ENCODE measurements at regions not wholly inside any gene's neighbourhood (a gene's known extent, or its start where the extent isn't known, plus 50 kb on each side); places are given as distances from the start of the nearest gene placed in this dataset.

DNA sequence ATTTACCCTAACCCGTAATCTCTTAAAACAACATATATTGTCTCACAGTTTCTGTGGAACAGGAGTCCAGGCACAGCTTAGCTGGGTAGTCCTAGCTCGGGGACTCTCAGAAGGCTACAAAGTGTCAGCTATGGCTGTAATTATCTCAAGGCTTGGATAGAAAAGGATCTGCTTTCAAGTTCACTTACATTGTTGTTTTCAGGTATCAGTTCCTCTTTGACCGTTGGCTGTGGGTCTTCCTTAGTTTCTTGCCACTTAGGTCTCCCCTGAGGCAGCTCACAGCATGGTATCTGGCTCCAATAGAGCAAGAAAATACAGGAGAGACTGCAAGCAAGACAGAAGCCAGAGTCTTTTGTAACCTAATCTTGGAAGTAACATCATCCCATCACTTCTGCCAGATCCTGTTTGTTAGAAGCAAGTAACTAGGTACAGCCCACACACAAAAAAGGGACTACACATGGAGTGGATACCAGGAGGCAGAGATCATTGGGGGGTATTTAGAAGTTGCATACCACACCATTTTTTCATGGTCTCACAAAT, 137.0 kb downstream of the MAGEB5 start:
- peaks cover 1 to 5% of the 10 kb centered on the region in 2 donors for H3K9me3 Mint-ChIP-seq
- DNase-seq (no peak), ATAC-seq (replicated peaks in 1 of 2) (no peak)
- no peak overlapping the region for H3K27ac Mint-ChIP-seq
- no peak overlapping the region for H3K4me3 Mint-ChIP-seq
- no peaks in the 10 kb centered on the region for H3K4me1 Mint-ChIP-seq (ENCODE audit: low read depth)
- no peaks in the 10 kb centered on the region for H3K27me3 Mint-ChIP-seq (ENCODE audit: low read depth)
- H3K36me3 Mint-ChIP-seq (ENCODE audit: insufficient read depth in 2 of 2): no peaks in the 10 kb centered on the region

GRCh38 chrX:26347171-26347570, 131.2 kb downstream of the MAGEB5 start:
- ATAC-seq (replicated peaks in 1 of 2) (no peak), DNase-seq (no peak)
- no peaks in the 10 kb centered on the region for H3K4me1 Mint-ChIP-seq (ENCODE audit: low read depth)
- H3K27me3 Mint-ChIP-seq (ENCODE audit: low read depth): no peaks in the 10 kb centered on the region
- H3K27ac Mint-ChIP-seq: no peak overlapping the region
- H3K36me3 Mint-ChIP-seq (ENCODE audit: insufficient read depth in 2 of 2): peaks cover 0 to 2% of the 10 kb centered on the region in 2 donors
- peaks cover 2 to 4% of the 10 kb centered on the region in 2 donors for H3K9me3 Mint-ChIP-seq
- no peak overlapping the region for H3K4me3 Mint-ChIP-seq

- ATAC-seq (replicated peaks in 1 of 2) (no peak), DNase-seq (no peak)
- Mint-ChIP-seq H3K4me3 (no peak overlapping the region), H3K27ac (no peak overlapping the region), H3K4me1 (ENCODE audit: low read depth) (no peaks in the 10 kb centered on the region), H3K9me3 (peaks cover 6 to 7% of the 10 kb centered on the region in 2 donors), H3K36me3 (ENCODE audit: insufficient read depth in 2 of 2) (peaks cover 0 to 2% of the 10 kb centered on the region in 2 donors), H3K27me3 (ENCODE audit: low read depth) (no peaks in the 10 kb centered on the region)
These were observed 118.3 kb downstream of the MAGEB5 start for GRCh38 chrX:26334232-26334631.

DNA sequence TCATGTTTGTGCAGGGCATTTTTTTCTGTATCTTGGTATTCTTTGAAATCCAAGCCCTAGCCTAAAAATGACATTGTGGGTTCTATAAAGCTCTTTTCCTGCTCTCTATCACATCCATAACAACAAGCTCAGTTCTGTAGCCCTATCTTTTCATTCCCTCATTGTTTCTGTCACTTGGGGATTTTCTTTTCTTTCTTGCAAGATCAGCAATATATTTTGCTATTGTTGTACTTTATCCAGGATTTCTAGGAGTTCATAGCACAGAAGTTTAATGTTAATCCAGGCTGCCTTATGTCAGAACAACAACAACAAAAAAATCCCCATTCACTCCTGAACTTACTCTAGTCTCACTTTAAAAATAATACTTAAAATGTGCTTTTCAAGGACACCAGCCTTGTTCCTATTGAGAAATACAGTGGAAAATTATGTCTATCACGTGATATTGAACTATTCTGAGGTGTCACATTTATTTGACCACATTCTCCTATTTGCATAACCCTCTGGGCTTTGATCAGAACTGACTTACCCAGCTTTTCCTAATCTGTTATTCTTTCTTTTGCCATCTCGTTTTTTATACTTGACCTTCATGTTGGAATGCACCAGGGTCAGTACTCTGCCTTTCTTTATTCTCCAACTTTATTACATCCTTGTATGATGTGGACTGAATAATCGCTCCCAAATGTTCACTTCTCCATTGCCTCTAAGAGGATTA, 112.8 kb downstream of the MAGEB5 start:
- Mint-ChIP-seq H3K4me3 (no peak overlapping the region), H3K4me1 (ENCODE audit: low read depth) (no peaks in the 10 kb centered on the region), H3K9me3 (peaks cover 2 to 3% of the 10 kb centered on the region in 2 donors)

GRCh38 chrX:26309262-26309661, 93.3 kb downstream of the MAGEB5 start:
- no peaks in the 10 kb centered on the region for H3K4me1 Mint-ChIP-seq (ENCODE audit: low read depth)
- no peak overlapping the region for H3K27ac Mint-ChIP-seq
- no peaks in the 10 kb centered on the region for H3K27me3 Mint-ChIP-seq (ENCODE audit: low read depth)
- no peak for DNase-seq
- H3K36me3 Mint-ChIP-seq (ENCODE audit: insufficient read depth in 2 of 2): no peaks in the 10 kb centered on the region
- H3K9me3 Mint-ChIP-seq: no peaks in the 10 kb centered on the region
- H3K4me3 Mint-ChIP-seq: no peak overlapping the region
- no peak for ATAC-seq (replicated peaks in 1 of 2)

More for the DNA sequence above, 112.8 kb downstream of the MAGEB5 start:
- H3K36me3 Mint-ChIP-seq (ENCODE audit: insufficient read depth in 2 of 2): no peaks in the 10 kb centered on the region
- H3K27me3 Mint-ChIP-seq (ENCODE audit: low read depth): no peaks in the 10 kb centered on the region
- H3K27ac Mint-ChIP-seq: no peak overlapping the region
- ATAC-seq (replicated peaks in 1 of 2): no peak
- DNase-seq: no peak

DNA sequence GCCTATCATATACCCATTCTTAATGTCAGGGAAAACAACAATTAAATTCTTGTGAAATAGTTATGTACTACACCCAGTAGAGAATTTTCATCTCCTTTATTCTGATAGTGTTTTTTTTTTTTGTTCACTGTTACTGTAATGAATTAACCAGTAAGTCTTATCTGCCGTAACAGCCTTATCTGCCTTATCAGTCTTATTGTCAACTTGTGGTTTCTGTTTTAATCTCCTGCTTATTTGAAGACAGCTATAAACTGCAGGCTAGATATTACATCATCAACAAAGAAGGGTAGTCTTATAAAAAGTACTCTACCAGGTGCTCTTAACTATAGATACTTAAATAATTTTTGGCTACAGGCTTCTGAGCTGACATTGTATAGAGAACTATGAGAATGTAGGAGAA, 79.5 kb downstream of the MAGEB5 start:
- ATAC-seq (replicated peaks in 1 of 2) (no peak), DNase-seq (no peak)
- Mint-ChIP-seq H3K27ac (no peak overlapping the region), H3K36me3 (ENCODE audit: insufficient read depth in 2 of 2) (no peaks in the 10 kb centered on the region), H3K4me3 (no peak overlapping the region), H3K27me3 (ENCODE audit: low read depth) (no peaks in the 10 kb centered on the region), H3K9me3 (peaks cover 0 to 2% of the 10 kb centered on the region in 2 donors), H3K4me1 (ENCODE audit: low read depth) (no peaks in the 10 kb centered on the region)

DNA sequence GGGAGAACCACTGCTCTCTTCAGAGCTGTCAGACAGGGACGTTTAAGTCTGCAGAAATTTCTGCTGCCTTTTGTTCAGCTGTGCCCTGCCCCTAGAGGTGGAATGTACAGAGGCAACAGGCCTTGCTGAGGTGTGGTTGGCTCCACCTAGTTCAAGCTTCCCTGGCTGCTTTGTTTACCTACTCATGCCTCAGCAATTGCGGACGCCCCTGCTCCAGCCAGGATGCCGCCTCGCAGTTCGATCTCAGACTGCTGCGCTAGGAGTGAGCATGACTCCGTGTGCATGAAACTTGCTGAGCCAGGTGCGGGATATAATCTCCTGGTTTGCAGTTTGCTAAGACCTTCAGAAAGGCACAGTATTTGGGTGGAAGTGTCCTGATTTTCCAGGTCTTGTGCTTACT, 70.9 kb downstream of the MAGEB5 start:
- no peak overlapping the region for H3K27ac Mint-ChIP-seq
- ATAC-seq (replicated peaks in 1 of 2): no peak
- H3K4me3 Mint-ChIP-seq: no peak overlapping the region
- no peaks in the 10 kb centered on the region for H3K36me3 Mint-ChIP-seq (ENCODE audit: insufficient read depth in 2 of 2)
- H3K9me3 Mint-ChIP-seq: peaks cover 2 to 8% of the 10 kb centered on the region in 2 donors
- H3K4me1 Mint-ChIP-seq (ENCODE audit: low read depth): no peaks in the 10 kb centered on the region
- DNase-seq: no peak
- H3K27me3 Mint-ChIP-seq (ENCODE audit: low read depth): no peaks in the 10 kb centered on the region
